Tibial nerve (tissue), 4 donors: ENCODE measurements at regions not wholly inside any gene's neighbourhood (a gene's known extent, or its start where the extent isn't known, plus 50 kb on each side); places are given as distances from the start of the nearest gene placed in this dataset.

Experiments
- EP300 ChIP-seq, 2 donors: sonication (generic); formaldehyde crosslinking; IDR thresholded peaks; one replicate each; pipeline ENCODE4 v1.6.1; 2017; ENCODE audit warnings: antibody characterized with exemption in 2 of 2, mild to moderate bottlenecking in 1 of 2
- TF ChIP-seq, protein P1 (sequence below), 5 experiments: fragments of 200-600 bp in 3 of 5; fragments of 450-650 bp in 2 of 5; sonication (generic) in 3 of 5; IDR thresholded peaks; one replicate each; pipeline ENCODE4 v1.5.1; 2016 to 2019; ENCODE audit warnings: antibody characterized with exemption in 5 of 5, mild to moderate bottlenecking in 3 of 5, moderate library complexity in 2 of 5

DNA sequence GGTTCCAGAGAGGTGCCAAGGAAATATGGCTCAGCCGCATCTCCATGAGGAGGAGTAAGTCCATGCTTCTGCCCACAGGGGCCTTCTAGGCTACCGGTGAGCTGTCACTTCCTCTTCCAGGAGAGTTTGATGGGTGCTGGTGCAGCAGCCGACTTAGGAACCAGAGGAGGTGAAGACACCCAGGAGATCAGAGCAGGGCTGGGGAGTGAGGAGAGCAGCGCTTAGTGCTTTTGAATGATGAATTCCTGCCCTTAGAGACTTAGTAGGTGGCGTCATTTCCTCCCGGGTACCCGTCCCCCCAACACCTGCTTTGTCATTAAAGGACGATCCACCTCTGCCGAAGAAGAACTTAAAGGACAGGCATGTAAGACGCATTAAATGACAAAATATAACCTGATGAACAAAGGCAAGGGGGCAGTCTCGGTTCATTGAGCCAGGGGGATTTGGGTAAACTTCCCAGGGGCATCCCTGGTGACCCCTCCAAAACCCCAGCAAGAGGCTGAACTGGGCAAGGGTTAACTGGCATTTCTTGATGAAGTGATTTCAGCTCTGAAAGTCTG, 67.6 kb downstream of the HES1 start:
- TF ChIP-seq, protein P1, sequence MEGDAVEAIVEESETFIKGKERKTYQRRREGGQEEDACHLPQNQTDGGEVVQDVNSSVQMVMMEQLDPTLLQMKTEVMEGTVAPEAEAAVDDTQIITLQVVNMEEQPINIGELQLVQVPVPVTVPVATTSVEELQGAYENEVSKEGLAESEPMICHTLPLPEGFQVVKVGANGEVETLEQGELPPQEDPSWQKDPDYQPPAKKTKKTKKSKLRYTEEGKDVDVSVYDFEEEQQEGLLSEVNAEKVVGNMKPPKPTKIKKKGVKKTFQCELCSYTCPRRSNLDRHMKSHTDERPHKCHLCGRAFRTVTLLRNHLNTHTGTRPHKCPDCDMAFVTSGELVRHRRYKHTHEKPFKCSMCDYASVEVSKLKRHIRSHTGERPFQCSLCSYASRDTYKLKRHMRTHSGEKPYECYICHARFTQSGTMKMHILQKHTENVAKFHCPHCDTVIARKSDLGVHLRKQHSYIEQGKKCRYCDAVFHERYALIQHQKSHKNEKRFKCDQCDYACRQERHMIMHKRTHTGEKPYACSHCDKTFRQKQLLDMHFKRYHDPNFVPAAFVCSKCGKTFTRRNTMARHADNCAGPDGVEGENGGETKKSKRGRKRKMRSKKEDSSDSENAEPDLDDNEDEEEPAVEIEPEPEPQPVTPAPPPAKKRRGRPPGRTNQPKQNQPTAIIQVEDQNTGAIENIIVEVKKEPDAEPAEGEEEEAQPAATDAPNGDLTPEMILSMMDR (IDR thresholded peaks at IDR 0.05) = no peak
- no peak for TF ChIP-seq EP300 (IDR thresholded peaks at IDR 0.05)
